HG03565 (cell line): ENCODE measurements at regions not wholly inside any gene's neighbourhood (a gene's known extent, or its start where the extent isn't known, plus 50 kb on each side); places are given as distances from the start of the nearest gene placed in this dataset.
A peak's percentile ranks its signal among the peaks of the same experiment; 100 is the strongest.
"Not testable (repeated sequence)": the region's sequence is repeated elsewhere in the genome, so short reads cannot be mapped to it uniquely, and the experiment has no call there.

Source experiments
- ATAC-seq: cut with Tn5 transposase; IDR thresholded peaks from one replicate; pipeline ENCODE4 v1.9.1; 2021; ENCODE audit warnings: mild to moderate bottlenecking, moderate library complexity; ENCODE audit not compliant: unreplicated experiment

- ATAC-seq: peak; percentile 42
Measured at GRCh38 chr4:154982187-154983047, 201.3 kb downstream of the RBM46 start.

GRCh38 chr4:154983714-154984113 is 202.6 kb downstream of the RBM46 start:
- no peak for ATAC-seq

- ATAC-seq: peak; percentile 100
Measured at GRCh38 chr4:154984148-154984547, 203.1 kb downstream of the RBM46 start.

GRCh38 chr4:154984616-154985015 is 203.5 kb downstream of the RBM46 start:
- peak; percentile 2 for ATAC-seq

- ATAC-seq: no peak
Measured at GRCh38 chr4:154985673-154986072, 204.6 kb downstream of the RBM46 start.

GRCh38 chr4:154988511-154988910 is 207.4 kb downstream of the RBM46 start:
- ATAC-seq: no peak

GRCh38 chr4:154989511-154989910 is 208.4 kb downstream of the RBM46 start:
- ATAC-seq: no peak

GRCh38 chr4:154997866-154998265 is 210.6 kb upstream of the NPY2R start:
- not testable (repeated sequence) for ATAC-seq

GRCh38 chr4:154998284-154998683 is 210.2 kb upstream of the NPY2R start:
- ATAC-seq: no peak

- no peak for ATAC-seq
Measured at GRCh38 chr4:154998773-154999172, 209.7 kb upstream of the NPY2R start.

- no peak for ATAC-seq
Measured at GRCh38 chr4:154999950-155000578, 208.4 kb upstream of the NPY2R start.

GRCh38 chr4:155001251-155001650 is 207.2 kb upstream of the NPY2R start:
- no peak for ATAC-seq

- no peak for ATAC-seq
Measured at GRCh38 chr4:155005395-155006090, 202.9 kb upstream of the NPY2R start.

GRCh38 chr4:155007660-155008176 is 200.7 kb upstream of the NPY2R start:
- no peak for ATAC-seq

GRCh38 chr4:155008389-155008788 is 200.0 kb upstream of the NPY2R start:
- ATAC-seq: no peak

- ATAC-seq: no peak
Measured at GRCh38 chr4:155009288-155009687, 199.1 kb upstream of the NPY2R start.

GRCh38 chr4:155010376-155010775 is 198.1 kb upstream of the NPY2R start:
- ATAC-seq: no peak

GRCh38 chr4:155011163-155011780 is 197.2 kb upstream of the NPY2R start:
- ATAC-seq: no peak

- ATAC-seq: no peak
Measured at GRCh38 chr4:155012469-155012868, 196.0 kb upstream of the NPY2R start.

- ATAC-seq: no peak
Measured at GRCh38 chr4:155017426-155017825, 191.0 kb upstream of the NPY2R start.
